Cardiac fibroblast (primary cell): ENCODE measurements at regions not wholly inside any gene's neighbourhood (a gene's known extent, or its start where the extent isn't known, plus 50 kb on each side); places are given as distances from the start of the nearest gene placed in this dataset.

Experiments
- DNase-seq, 2 donors: peaks; one replicate each; pipeline versions ENCODE4 v3.0.0 to v3.0.0-alpha.2; 2010; ENCODE audit warnings: low read depth in 2 of 2
- H3K4me3 ChIP-seq, 2 donors: replicated peaks in 1 of 2; 1 replicate in 1 of 2; 2 replicates in 1 of 2; pipeline ENCODE4 v1.5.1; 2011; ENCODE audit warnings: low read depth in 2 of 2, low read length in 2 of 2, mild to moderate bottlenecking in 2 of 2, moderate library complexity in 1 of 2
- CTCF ChIP-seq: IDR thresholded peaks from one replicate; pipeline ENCODE4 v1.5.1; 2011; ENCODE audit warnings: low read depth, mild to moderate bottlenecking, low read length, inconsistent platforms

GRCh38 chr4:138875891-138876608, 139.5 kb upstream of the NOCT start:
- H3K4me3 ChIP-seq, result no peak overlapping the region
- no peak for TF ChIP-seq CTCF
- DNase-seq, result peak; percentile 75 to 81

GRCh38 chr4:138871555-138871875, 144.1 kb upstream of the NOCT start:
- TF ChIP-seq CTCF, result no peak
- H3K4me3 ChIP-seq, result no peak overlapping the region
- DNase-seq, result no peak

GRCh38 chr4:138870737-138871554, 144.6 kb upstream of the NOCT start:
- DNase-seq, result peak; percentile 80 to 81
- H3K4me3 ChIP-seq, result no peak overlapping the region
- peak; percentile 76 for TF ChIP-seq CTCF

DNA sequence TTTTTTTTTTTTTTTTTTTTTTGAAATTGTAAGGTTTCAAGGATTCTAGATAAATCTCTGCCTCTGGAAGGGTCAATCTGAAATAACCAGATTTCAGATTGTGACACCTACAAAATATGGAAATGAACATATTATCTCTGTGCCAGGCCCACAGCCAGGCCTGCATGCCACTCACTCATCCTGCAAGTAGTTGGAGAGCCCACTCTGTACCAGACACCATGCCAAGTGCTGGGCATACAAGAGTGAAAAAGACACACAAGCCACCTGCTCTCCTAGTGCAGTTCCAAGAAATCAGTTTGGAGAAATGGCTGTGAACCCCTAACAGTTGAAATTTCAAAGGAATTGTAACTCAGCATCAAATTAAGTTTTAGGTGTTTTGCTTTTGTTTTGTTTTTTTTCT, 145.9 kb upstream of the NOCT start:
- no peak for DNase-seq
- no peak for TF ChIP-seq CTCF
- H3K4me3 ChIP-seq, result no peak overlapping the region

DNA sequence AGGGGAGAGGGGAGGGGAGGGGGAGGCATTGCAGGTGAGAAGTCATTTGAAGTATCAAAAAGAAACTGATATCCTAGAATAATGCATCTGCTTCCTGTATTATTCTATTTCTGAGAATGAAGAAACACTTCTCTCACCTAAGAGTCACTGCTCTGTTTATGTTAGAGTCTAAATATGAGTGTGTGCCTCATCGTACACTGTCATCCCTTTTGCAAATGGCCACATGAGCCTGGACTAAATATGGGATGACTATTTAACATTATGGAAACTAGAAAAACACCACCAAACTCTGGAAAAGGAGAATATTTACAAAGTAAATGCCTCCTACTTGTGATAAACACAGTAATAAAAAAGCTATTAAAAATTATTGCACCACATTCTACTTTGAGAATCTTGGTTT, 146.4 kb upstream of the NOCT start:
- no peak for TF ChIP-seq CTCF
- no peak overlapping the region for H3K4me3 ChIP-seq
- no peak for DNase-seq

DNA sequence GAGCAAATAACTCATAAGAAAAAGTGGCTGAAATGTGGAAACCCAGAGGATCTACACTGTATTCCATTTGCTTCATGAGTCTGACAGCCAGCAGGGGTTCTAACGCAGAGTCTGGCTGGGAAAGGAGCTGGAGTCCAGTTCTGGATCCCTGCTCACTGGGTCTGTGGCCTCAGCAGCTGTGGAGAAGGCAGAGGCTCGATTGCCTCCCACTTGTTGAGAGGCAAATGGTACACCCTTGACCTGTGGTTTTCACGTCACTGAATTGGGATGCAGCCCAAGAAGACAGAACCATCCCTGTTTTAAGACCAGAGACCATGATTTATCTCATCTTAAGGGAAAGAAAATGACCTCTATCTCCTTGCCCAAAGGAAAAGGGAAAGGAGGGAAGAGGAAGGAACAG, 147.0 kb upstream of the NOCT start:
- no peak for TF ChIP-seq CTCF
- no peak overlapping the region for H3K4me3 ChIP-seq
- DNase-seq, result peak in 1 of 2 donors; percentile 6
